ENCODE measurements at regions not wholly inside any gene's neighbourhood (a gene's known extent, or its start where the extent isn't known, plus 50 kb on each side); places are given as distances from the start of the nearest gene placed in this dataset.

- TF ChIP-seq ZFP36 (IDR thresholded peaks at IDR 0.05; ENCODE audit: borderline replicate concordance, low read depth, low read length, partially characterized antibody): no peak
- peak; percentile 46 to 64; a peak in 3 of 4 replicates for TF ChIP-seq MAFK (conservative IDR thresholded peaks at IDR 0.05 in 1 of 2, IDR thresholded peaks at IDR 0.05 in 1 of 2; ENCODE audit: low read length in 2 of 2)
These were observed 145.7 kb upstream of the SNX2 start (continued) for GRCh38 chr5:122629121-122629677.

DNA sequence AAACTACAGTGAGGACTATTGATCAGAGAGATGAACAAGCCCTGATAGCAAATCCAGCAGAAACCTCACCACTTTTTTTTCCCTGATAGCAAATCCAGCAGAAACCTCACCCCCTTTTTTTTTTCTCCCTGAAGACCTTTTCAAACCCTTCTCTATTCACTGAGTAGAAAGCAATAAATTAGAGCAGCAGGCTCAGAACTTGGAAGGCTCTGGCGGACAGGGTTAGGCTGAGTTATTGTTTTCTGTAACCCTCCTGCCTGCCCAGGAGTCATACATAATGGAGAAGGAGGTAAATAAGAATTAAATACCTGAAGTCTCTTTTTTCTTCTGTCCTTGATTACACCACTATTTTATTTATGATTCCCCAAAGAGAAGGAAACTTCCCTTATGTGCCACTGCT, 136.3 kb upstream of the SNX2 start:
- Histone ChIP-seq H3K27ac (ENCODE audit: extremely low read length, insufficient read depth, low read length) (no peak overlapping the region), H2AFZ (ENCODE audit: low read length) (no peak overlapping the region), H3K9me3 (ENCODE audit: low read length) (no peaks in the 10 kb centered on the region), H3K4me3 (replicated peaks in 1 of 3; ENCODE audit: insufficient read depth in 1 of 3, low read depth in 2 of 3, low read length in 3 of 3) (no peak overlapping the region), H3K36me3 (replicated peaks in 1 of 2; ENCODE audit: control insufficient read depth in 1 of 2, insufficient read depth in 2 of 2, low read length in 2 of 2) (no peaks in the 10 kb centered on the region), H3K9ac (ENCODE audit: insufficient read depth, low read depth, low read length) (no peak overlapping the region), H3K4me2 (ENCODE audit: low read depth, low read length) (no peak overlapping the region), H3K27me3 (ENCODE audit: control insufficient read depth in 1 of 2, insufficient read depth in 2 of 2, low read length in 2 of 2) (no peaks in the 10 kb centered on the region), H3K79me2 (ENCODE audit: insufficient read depth, low read length) (no peaks in the 10 kb centered on the region), H3K4me1 (ENCODE audit: insufficient read depth, low read length) (no peaks in the 10 kb centered on the region), H4K20me1 (ENCODE audit: insufficient read depth, low read length) (no peaks in the 10 kb centered on the region)
- ATAC-seq (no peak), DNase-seq (ENCODE audit: low spot score) (no peak), FAIRE-seq (no peak)
- no TSS peak for BruUV-seq (replicated peaks)
- intact Hi-C loops (cut with micrococcal nuclease; ENCODE audit: unreplicated experiment): no loop called here
- in situ Hi-C loops (cut with HindIII; ENCODE audit: extremely low pct_ligation_motif_present, low pct_unique_long_range_greater_than_20kb): no loop called here
- TF ChIP-seq MXD4 (CRISPR knock-in tag; IDR thresholded peaks at IDR 0.05) (no peak), ZNF615 (CRISPR knock-in tag; IDR thresholded peaks at IDR 0.05; ENCODE audit: borderline replicate concordance) (no peak), ZNF44 (CRISPR knock-in tag; IDR thresholded peaks at IDR 0.05) (no peak), ASH2L (IDR thresholded peaks at IDR 0.05; ENCODE audit: insufficient read length, low read depth, low read length) (no peak), RFXANK (CRISPR knock-in tag; IDR thresholded peaks at IDR 0.05) (no peak), ZNF891 (CRISPR knock-in tag; IDR thresholded peaks at IDR 0.05) (no peak), NR1H2 (CRISPR knock-in tag; IDR thresholded peaks at IDR 0.05; ENCODE audit: borderline replicate concordance, low read depth) (no peak), CAMTA2 (CRISPR knock-in tag; IDR thresholded peaks at IDR 0.05; ENCODE audit: borderline replicate concordance) (no peak), TGIF2 (CRISPR knock-in tag; IDR thresholded peaks at IDR 0.05) (no peak), ZNF253 (CRISPR knock-in tag; IDR thresholded peaks at IDR 0.05; ENCODE audit: borderline replicate concordance) (no peak), ZNF629 (CRISPR knock-in tag; conservative IDR thresholded peaks at IDR 0.05) (no peak), ZC3H13 (CRISPR knock-in tag; IDR thresholded peaks at IDR 0.05) (no peak), AKAP8 (CRISPR knock-in tag; IDR thresholded peaks at IDR 0.05) (no peak)
- TF ChIP-seq, protein P1, sequence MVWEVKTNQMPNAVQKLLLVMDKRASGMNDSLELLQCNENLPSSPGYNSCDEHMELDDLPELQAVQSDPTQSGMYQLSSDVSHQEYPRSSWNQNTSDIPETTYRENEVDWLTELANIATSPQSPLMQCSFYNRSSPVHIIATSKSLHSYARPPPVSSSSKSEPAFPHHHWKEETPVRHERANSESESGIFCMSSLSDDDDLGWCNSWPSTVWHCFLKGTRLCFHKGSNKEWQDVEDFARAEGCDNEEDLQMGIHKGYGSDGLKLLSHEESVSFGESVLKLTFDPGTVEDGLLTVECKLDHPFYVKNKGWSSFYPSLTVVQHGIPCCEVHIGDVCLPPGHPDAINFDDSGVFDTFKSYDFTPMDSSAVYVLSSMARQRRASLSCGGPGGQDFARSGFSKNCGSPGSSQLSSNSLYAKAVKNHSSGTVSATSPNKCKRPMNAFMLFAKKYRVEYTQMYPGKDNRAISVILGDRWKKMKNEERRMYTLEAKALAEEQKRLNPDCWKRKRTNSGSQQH (CRISPR knock-in tag; IDR thresholded peaks at IDR 0.05; ENCODE audit: low read depth): no peak
- WGBS (ENCODE audit: low lambda C conversion rate): 52% methylated on average over 1 of the region's 1 CpG
- CTCF ChIA-PET (ENCODE audit: low intra/inter-chr PET ratio, low total read pairs): no interaction called here
- POLR2A ChIA-PET: no interaction called here
